HG02981 (cell line): ENCODE measurements at regions not wholly inside any gene's neighbourhood (a gene's known extent, or its start where the extent isn't known, plus 50 kb on each side); places are given as distances from the start of the nearest gene placed in this dataset.
"Not testable (repeated sequence)": the region's sequence is repeated elsewhere in the genome, so short reads cannot be mapped to it uniquely, and the experiment has no call there.

ENCODE experiments used
- ATAC-seq: cut with Tn5 transposase; IDR thresholded peaks from one replicate; pipeline ENCODE4 v1.9.1; 2021; ENCODE audit warnings: mild to moderate bottlenecking, moderate library complexity; ENCODE audit not compliant: unreplicated experiment

DNA sequence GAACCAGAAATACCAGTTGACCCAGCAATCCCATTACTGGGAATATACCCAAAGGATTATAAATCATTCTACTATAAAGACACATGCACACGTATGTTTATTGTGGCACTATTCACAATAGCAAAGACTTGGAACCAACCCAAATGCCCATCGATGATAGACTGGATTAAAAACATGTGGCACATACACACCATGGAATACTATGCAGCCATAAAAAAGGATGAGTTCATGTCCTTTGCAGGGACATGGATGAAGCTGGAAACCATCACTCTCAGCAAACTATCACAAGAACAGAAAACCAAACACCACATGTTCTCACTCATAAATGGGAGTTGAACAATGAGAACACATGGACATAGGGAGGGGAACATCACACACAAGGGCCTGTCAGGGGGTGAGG is 86.2 kb upstream of the SETMAR start:
- not testable (repeated sequence) for ATAC-seq

DNA sequence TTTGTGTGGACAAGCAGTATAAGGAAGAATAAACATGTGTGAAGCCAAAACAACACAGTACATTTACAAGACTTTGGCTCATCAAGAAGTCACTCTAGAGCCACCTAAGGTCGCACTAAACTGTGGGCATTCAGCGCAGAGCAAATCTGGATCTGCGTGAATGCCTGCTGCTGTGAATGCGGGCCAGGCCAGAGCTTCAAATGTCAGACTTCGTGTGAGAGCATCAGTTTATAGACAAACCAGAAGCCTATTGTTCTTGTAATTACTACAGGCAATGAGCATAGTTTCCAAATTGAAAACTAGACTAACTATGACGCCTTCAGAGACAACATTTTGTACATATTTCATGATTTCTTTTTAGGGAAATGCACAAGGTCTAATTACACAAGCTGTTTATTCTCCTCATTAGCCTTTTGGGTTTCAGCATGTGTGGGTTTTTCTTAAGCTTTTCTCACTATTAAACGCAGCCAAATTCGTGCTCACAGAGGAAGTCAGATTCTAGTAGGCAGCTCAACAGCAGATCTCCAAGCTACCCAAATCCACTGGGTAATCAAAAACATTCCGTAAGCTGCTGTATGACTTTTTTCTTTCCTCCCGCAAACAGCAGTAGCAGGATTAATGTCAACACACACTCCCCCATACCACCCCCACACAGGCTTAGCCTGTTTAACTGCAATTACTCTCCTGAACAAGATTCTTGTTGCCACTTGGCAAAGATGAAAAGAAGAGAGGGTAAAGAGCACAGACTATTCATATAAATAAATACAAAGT is 84.5 kb upstream of the SETMAR start:
- ATAC-seq = no peak

DNA sequence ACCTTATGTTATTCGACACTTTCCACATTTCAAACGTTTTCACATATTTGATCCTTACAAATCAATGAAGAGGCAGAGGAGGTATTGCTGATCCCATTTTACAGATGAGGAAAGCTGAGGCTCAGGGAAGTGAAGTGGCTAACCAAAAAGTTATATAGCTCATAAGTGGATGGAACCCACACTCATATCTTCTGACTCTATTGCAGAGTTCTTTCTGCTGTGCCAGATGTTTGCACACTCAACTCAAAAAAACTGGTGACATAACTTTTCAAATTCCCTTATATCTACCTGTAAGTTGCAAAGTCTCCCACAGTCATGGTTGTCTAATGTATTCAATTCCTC is 84.0 kb upstream of the SETMAR start:
- ATAC-seq = no peak

DNA sequence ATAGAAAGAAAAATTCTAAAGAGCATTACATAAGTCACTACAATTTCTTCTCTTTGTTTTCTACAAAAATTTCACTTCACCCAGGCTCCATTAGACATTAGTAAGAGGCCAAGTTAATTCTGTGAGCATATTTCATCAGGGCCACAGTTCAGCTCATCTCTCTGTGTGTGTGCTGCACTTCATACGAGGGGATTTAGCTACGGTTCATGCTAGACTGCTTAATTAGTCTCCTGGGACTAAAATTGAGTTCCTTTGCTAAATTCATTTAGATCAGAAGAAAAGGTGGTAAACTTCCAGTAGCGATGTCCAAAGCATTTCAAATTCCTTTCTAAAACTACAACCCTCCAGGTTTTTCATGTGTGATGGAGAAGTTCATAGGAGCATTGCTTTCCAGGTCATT is 83.1 kb upstream of the SETMAR start:
- no peak for ATAC-seq

DNA sequence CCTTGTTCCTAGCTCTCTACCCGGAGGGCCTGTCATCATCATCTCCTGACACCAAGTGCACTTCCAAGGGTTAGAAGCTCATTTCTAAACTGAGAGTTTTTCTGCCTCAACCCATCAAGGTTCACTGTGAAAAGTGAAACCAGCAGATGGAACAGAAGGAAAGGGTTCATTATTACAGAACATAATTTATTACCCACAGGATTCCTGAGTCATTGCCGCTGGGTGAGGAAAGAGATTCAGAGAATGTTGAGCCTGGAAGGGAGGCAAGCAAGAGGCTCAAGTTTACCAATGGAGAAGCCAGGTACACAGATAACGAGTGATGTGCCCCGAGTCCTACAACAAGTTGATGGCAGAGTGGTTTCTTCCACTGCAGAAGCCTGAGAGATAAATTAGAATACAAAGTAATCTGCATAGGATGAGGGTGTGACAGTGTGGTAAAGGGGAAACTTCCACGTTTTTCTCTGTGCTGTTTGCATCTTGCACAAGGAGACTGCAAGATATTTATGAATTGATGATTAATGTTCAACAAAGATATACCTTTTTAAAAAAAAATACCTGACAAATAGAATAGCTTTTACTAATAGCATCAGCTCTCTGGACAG is 80.5 kb upstream of the SETMAR start:
- no peak for ATAC-seq

DNA sequence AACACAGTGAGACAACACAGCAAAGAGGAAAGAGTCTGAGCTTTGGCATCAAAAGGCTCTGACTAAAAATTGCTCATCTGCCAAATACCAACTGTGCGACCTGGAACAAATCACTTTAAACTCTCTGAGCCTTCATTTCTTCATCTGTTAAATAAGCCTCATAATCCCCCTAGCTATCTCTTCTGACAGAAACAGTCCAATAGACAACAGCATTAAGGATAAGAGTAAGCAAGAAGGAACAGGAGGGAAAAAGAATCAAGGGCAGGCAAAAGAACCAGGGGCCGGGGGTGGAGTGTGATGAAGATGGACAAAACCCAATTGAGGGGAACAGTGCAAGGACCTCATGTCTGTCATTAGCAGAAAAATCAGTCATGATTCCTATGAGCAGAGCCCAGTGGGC is 79.4 kb upstream of the SETMAR start:
- ATAC-seq = no peak

DNA sequence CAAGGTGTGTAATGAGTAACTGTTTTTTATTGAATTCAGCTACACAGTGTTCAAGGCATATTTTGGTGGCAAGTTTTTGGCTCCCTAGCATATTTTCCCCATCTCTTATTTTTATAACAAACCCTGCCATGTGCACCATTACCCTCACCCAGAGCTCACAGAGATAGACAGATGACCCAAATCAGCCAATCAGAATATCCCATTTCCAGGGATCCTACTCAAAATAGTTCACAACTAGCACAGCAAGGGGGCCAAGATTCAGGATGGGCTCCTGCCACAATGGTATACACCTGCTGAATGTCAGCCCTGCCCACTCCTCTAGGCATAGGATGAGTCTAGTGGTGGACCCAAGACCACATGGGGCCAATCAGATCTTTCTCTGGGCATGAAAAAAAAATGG is 78.8 kb upstream of the SETMAR start:
- no peak for ATAC-seq

DNA sequence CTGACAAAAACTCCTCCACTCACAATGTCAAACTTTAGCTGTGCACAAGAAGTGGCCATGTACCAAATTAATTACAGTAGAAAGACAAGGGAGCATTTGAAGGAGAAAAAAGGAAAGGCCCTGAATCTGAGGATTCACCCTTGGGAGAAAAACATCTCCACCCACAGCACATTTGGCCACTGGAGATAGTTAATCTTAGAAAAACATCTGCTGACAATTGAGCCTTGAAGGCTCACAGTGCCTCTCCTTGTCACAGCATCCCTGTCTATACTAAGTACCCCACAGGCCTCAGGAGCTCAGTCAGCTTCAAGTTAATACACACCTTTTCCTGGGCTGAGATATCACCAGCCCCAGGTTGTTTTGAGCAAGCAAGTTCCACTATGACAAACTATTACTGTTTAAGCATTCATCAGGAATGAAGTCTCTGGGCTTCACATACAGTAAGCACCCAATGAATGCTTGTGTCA is 78.1 kb upstream of the SETMAR start:
- no peak for ATAC-seq

DNA sequence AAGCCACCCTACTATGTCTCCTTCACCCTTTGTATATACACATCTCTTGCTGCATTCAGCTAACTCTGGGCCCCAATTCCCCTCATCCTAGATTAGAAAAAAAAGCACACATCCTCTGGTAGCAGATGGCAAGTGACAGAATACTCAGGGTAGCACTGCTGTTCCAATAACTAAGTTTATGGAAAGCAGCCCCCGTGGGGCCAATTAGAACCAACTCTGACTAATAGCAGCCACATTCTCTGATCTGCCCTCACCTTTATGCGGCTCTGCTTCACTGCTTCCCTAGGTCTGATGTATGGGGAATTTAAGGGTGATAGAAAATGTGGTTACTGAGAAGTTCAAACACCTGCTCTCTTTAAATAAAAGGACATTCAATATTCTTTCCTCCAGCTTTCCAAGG is 74.9 kb upstream of the SETMAR start:
- ATAC-seq = no peak

DNA sequence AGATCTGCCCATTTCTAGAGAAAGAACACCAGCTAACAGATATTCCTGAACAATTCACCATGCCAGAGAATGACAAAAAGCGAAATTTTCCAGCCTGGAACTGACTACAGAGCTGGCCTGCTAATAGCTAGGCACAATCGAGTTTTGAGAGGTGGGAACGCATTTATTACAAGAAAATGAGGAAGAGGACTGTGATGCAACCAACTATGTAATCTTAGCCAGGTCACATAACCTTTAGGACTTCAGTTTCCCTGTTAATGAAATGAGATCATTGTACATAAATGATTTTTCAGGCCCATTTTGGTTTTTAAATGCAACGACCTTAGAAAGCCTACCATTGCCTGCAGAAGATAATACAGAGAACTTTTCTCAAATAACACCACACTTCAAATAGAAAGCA is 72.1 kb upstream of the SETMAR start:
- ATAC-seq = no peak

DNA sequence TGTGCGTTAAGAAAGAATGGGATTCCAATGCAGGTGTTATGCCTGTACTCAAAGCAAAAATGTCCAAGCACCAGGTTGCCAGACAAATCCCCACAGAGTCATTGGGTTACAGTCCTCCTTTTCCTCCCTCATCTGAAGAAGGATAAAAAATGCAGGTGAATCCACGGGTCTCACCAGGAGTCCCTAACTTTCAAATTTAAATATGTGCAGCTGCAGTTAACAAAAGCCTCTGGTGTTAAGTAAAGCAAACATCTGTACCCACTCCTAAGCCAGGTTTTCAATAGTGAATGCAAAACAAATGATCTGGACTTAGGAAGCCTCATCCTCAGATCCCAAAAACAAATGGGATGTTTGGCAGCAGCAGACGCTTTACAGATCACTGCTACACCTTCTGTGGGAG is 70.4 kb upstream of the SETMAR start:
- ATAC-seq = no peak

DNA sequence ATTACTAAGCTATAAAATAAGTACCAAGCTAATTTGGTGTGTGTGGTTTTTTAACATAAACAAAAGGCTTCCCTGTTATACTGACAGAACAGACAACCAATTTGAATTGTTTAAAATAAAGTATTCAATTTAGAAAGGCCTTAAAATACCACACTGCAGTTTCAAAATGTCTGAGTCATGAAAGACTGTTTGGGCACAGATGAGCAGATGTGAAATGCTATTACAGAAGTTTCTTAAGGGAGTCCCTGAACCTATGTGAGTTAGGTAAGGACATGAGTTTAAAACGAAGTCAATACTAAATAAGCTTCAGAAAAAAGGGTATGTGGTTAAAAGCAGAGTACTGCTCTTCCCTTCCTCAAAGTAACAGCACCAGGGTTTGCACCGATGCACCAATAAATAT is 69.7 kb upstream of the SETMAR start:
- ATAC-seq = no peak

DNA sequence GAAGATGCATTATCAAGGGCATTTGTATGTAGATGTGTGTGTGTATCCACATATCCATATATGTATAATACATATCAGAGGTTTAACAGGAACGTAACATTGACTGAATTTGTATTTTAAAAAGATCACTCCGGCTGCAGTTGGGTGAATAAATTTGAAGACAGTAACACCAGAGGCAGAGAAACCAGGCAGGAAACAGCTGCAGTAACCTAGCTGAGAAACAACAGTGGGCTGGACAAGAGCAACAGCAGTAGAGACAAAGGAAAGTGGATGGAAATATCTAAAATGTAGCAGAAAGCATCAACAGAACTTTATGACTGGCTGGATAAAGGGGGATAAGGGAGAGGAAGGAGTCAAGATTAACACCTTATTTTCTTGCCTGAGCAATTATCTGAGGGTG is 68.3 kb upstream of the SETMAR start:
- no peak for ATAC-seq

DNA sequence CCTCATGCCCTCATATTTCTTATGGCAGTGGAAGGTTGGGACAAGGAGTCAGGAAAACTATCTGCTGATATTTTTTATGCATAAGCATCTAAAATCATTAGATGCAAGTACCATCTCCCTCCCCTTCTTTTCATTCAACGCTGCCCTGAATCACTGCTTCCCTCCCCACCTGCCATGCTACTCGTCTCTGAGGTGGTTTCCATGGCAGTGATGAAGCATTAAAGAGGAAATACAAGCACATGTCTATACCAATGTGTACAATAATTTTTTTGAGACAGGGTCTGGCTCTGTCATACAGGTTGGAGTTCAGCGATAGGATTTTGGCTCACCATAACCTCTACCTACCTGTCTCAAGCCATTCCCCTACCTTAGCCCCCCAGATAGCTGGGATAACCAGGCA is 67.5 kb upstream of the SETMAR start:
- ATAC-seq = no peak

DNA sequence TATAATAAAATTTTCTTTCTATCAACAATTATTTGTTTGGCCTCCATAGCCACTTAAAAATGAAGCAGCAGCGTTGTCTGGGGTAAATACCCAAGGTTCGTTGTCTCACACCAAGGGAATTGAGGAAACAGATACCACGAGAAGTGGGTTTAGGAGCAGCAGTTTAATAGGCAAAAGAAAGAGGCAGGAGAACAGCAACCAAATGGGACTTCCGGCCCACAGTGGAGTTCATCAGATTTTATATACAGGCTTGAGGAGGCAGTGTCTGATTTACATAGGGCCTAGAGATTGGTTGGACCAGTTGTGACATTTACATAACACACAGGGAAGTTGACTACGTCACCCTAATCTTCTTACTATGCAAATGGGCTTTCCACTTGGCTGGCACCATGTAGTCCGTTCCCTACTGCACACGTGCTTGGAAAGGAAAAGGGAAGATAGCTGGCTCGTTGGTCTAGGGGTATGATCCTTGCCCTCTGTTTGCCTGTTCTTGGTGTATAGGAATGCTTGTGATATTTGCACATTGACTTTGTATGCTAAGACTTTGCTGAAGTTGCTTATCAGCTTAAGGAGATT is 61.5 kb upstream of the SETMAR start:
- no peak for ATAC-seq

DNA sequence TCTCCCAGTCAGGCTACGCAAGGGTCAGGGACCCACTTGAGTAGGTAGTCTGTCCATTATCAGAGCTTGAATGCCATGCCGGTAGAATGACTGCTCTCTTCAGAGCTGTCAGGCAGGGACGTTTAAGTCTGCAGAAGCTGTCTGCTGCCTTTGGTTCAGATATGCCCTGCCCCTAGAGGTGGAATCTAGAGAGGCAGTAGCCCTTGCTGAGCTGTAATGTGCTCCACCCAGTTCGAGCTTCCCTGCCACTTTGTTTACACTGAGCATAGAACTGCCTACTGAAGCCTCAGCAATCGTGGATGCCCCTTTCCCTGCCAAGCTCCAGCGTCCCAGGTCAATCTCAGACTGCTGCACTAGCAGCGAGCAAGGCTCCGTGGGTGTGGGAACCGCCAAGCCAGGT is 57.5 kb upstream of the SETMAR start:
- no peak for ATAC-seq

DNA sequence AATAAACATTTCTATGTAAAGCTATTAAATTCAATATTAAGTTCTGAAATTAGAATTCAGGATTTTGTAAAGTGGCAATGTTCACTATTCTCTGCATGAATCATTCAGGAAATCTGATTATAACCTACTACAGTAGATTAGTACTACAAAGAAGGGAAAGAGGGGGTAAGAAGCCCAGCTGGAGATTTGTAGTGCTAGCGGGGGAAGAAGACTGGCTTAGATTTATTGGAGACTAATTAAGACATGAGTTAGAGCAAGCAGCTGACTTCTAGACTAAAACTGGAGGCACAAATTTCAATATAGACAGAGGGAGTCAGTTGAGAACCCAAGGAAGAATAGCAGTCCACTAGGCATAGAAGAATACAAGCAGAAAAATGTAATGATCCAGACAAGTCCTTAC is 55.8 kb upstream of the SETMAR start:
- no peak for ATAC-seq

DNA sequence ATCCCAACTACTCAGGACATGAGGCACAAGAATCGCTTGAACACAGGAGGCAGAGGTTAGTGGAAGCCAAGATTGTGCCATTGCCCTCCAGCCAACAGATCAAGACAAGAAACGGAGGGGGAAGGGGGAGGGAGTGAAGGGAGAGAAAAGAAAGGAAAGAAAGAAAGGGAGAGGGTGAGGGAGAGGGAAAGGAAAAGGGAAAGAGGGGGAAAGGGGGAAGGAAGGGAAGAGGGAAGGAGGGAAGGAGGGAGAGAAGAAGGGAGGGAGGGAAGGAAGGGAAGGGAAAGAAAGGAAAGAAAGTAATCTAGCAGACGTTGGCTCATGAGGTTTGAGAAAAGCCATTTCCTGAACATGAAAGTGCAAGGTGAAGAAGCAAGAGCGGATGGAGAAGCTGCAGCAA is 53.1 kb upstream of the SETMAR start:
- no peak for ATAC-seq

DNA sequence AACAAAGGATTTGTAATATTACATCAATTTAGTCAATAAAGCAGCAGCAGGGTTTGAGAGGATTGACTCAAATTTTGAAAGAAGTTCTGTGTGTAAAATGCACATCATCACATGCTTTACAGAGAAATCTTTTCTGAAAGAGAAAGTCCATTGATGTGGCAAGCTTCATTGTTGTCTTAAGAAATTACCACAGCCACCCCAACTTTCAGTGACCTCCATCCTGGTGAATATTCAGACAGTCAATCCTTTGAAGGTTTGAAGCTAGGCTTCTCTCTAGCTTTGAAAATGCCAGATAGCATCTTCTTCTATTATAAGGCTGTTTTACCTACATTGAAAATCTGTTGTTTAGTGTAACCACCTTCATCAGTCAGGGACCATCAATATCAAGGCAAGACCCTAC is 51.8 kb upstream of the SETMAR start:
- no peak for ATAC-seq

DNA sequence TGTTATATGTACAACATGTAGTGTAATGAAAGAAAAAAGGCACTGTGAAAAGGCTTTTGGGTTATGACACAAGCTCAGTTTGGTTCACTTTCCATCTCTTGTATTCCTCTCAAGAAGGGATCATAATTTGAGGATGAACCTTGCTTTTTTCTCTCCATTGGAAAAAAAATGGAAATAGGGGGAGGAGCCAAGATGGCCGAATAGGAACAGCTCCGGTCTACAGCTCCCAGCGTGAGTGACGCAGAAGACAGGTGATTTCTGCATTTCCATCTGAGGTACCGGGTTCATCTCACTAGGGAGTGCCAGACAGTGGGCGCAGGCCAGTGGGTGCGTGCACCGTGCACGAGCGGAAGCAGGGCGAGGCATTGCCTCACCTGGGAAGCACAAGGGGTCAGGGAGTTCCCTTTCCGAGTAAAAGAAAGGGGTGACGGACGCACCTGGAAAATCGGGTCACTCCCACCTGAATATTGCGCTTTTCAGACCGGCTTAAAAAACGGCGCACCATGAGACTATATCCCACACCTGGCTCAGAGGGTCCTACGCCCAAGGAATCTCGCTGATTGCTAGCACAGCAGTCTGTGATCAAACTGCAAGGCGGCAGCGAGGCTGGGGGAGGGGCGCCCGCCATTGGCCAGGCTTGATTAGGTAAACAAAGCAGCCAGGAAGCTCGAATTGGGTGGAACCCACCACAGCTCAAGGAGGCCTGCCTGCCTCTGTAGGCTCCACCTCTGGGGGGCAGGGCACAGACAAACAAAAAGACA is 49.9 kb upstream of the SETMAR start:
- ATAC-seq = not testable (repeated sequence)
